Activated CD4-positive, alpha-beta T cell treated with anti-CD3 and anti-CD28 coated beads, Interleukin-10, Interleukin-2, amounts not matched to agents 100 ng/mL and 50 ng/mL, durations not matched to agents 16 hours and 8 hours (primary cell): ENCODE measurements at regions not wholly inside any gene's neighbourhood (a gene's known extent, or its start where the extent isn't known, plus 50 kb on each side); places are given as distances from the start of the nearest gene placed in this dataset.
"Not testable (repeated sequence)": the region's sequence is repeated elsewhere in the genome, so short reads cannot be mapped to it uniquely, and the experiment has no call there.

Experiments used
- DNase-seq: peaks from one replicate; pipeline ENCODE4 v3.0.0-alpha.2; 2020

- no peak for DNase-seq
These were observed 129.7 kb upstream of the MYCN start for GRCh38 chr2:15810477-15811150.

DNA sequence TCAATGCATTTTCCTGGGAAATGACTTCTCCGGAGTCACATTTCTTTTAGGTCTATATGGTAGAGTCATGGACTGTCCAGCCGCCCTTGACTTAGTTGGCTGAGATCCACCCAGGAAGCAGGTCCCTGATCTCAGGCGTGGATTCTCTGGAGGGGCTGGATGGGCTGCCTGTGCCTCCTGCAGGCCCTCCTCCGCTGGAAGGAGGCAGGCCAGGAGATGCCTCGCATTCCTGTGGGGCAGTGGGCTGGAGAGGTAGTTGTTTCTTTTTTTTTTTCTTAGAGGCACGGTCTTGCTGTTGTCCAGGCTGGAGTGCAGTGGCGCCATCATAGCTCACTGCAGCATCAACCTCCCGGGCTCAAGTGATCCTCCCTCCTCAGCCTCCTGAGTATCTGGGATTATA lies 129.0 kb upstream of the MYCN start:
- no peak for DNase-seq

- no peak for DNase-seq
These were observed 128.1 kb upstream of the MYCN start for GRCh38 chr2:15812187-15812780.

GRCh38 chr2:15813481-15814266 lies 126.7 kb upstream of the MYCN start:
- DNase-seq = no peak

DNA sequence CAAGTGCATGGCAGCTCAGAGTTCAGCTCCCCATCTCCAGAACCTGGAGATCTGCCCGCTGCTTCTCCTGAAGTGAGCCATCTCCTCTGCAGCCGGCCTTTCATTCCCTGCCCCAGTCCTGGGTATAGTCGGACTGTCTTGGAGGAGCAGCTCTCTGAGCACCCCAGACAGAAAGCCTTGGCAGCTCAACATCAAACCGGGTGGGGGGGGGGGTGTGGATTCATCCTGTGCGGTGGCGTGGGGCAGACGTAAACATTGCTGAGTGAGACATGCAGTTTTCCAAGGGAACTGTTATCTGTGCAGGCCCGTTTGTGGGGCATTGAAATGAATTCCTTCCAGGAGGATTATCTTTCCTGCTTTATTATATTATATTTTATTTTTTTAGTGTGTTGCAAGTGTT lies 125.9 kb upstream of the MYCN start:
- DNase-seq = no peak

DNA sequence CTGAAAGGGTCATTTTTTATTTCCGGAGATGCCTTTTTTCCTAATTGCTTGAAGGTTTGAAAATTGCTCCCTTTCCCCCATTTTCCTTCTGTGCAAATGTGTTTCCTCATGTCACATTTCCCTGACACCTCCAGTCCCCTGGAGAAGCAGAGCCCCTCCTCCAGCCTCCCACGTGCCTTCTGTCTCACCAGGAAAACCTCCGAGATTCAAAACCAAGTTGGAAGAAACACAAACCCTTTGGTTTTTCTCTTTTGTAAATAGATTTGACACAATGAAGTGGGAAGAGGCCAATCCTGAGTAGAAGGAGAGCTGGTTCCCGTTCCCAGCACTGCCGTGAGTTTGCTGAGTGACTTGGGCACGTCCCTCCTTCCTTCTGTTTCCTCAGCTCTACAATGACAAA lies 125.4 kb upstream of the MYCN start:
- DNase-seq = no peak

GRCh38 chr2:15816226-15816625 lies 124.1 kb upstream of the MYCN start:
- DNase-seq = no peak

DNA sequence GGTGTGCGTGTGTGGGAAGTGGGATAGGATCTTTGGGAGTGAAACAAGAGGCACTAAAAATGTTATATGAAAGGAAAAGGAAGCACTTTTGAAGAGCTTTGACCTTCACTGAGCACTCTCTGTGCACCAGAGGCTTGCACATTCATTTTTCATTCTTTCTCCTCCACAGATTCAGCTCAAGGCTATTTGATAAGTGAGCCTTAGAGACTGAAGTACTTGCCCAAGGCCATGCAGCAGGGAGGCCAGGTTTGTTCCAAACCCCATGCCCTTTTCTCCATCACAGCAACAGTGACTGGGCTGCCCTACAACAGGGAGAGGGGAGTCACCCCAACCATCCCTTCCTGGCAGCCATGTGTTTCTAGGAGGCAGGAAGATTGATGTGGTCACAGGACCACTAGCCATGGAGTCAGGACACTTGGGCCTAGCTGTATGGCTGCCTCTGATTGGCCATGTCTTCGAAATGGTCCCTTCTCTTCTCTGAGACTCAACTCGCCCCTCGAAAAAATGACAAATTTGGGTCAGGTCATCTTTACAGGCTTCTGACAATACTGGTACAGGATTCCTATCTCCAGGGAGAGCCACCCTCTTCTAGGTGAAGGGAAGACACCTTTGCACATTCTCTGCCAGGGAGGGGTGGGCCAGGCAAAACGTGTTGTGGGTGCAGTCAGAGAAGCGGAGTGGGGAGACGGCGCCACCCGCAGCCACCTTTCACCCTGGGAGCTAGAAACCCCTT lies 123.5 kb upstream of the MYCN start:
- DNase-seq = no peak

DNA sequence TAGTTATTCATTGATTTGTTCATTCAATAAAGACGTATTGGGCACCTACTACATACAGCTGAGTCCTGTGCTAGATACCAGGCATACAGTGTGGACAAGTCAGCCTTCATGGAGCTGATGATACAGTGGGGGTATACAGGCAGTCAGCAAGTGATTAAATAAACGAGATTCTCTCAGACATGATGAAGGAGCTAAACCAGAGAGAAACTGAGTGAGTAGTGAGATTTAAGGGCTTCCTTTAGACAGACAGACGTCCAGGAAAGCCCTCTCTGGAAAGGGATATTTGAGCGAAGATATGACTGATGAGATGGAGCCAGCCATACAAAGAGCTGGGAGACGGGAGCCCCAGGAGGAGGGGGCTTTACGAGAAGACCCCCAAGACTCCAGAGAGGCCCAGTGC lies 122.6 kb upstream of the MYCN start:
- no peak for DNase-seq

GRCh38 chr2:15818318-15818753 lies 122.0 kb upstream of the MYCN start:
- DNase-seq = no peak

DNA sequence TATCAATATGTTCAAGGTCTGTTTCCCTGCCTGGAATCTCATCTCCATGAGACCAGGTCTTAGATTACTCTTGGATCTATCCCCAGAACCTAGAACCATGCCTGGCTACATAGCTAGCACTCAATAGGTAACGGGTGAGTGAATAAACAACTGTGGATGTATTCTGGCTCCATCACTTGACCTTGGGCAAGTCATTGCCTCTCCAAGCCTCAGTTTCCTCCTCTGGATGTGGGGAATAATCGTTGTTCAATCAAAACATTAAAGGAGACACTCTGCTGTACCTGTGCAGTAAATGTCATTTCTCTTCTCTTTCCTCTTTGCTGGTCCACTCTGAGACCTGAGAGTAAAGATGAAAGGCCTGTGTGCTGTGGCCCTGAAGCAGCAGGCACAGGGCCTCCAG lies 121.5 kb upstream of the MYCN start:
- DNase-seq = no peak

DNA sequence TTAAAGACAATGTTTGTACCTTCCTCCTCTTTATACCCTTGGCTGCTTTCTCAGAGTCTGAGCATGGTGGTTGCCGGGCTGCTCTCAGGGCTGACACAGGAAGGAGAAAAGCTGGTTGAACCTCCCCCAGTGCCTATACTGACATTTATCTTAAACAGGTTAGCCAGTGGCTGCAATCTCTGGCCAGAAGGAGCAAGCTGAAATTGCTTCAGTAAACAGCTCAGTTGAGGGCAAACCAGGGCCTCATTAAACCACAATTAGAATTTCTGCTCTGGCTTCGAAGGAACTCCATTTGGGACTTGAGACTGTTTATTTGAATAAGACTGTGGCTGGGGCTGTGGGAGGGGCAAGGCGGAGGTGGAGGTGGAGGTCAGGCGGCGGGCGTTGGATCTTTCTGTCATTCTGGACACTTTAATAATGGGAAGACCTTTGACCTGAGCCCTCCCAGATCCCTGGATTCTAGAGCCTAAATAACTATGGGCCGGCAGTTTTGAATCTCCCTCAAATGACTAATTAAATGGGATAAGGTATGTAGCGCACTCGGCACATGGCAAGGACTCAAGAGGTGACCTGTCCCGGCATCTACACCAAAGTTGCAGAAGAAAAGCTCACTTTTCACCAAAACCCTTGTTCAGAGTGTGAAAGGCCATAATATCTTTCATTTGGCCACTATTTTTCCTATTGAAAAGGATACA lies 120.6 kb upstream of the MYCN start:
- no peak for DNase-seq

DNA sequence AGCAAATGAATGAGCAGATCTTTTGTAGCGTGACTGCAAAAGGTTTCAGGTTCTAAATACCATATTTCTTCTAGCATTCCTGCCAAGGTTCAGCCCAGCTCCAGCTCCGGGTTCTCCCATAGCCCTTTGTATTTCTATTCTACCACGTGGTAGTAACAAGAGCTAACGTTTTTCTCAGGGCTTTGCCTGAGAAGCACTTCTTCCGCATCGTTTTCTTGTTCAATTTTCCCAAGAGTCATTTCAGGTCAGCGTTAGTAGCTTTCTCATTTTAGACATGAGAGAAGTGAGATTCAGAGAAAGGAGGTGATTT lies 120.1 kb upstream of the MYCN start:
- no peak for DNase-seq

DNA sequence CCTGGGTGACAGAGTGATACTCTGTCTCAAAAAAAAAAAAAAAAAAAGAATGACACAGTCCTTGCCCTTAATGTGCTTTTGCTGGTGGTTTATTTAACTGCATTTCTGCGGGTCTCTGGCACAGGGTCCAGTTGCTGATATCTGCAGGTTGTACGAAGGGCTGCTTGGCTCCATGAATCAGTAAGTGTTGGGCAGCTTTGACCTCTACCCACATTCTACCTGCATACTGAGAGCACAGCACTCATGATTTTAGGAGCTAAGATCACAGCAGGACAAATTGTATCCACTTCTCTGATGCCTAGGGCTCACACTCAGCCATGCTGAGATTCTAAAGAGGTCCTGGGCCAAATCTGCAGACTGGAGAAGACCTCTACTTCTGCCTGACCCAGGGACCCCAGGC lies 119.4 kb upstream of the MYCN start:
- DNase-seq = no peak

DNA sequence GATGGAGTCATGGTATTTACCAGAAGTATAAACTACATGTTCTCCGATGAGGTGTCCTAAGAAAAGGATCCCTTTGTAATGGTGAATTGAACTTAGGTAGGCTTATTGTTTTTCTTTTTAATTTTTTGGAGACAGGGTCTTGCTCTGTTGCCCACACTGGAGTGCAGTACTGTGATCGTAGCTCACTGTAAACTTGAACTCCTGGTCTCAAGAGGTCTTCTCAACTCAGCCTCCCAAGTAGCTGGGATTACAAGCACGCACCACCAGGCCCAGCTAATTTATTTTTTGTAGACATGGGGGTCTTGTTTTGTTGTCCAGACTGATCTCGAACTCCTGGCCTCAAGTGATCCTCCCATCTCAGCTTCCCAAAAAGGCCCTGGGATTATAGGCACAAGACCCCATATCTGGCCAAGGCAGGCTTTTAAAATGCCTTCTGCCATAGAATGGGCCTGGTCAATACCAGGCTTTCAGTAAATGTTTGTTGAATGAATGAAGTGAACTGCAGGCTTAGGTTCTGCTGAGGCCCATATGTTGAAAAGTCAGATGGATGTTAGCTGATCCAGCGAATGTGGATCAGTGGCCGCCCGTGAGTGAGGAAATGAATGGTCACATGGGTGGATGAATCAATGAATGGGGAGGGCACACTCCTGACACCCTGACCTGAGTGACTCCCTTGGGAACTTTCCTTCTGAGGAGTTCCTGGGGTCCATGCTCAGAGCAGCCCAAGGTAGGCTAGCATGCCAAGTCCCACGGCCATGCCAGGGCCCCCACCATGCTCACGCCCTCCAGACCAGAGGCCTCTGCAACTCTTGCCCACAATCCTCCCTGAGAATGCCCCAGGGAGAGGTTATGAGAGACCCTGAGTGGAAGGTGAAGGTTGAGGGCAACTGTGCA lies 118.0 kb upstream of the MYCN start:
- no peak for DNase-seq

- no peak for DNase-seq
These were observed 116.6 kb upstream of the MYCN start for GRCh38 chr2:15823459-15824396.

DNA sequence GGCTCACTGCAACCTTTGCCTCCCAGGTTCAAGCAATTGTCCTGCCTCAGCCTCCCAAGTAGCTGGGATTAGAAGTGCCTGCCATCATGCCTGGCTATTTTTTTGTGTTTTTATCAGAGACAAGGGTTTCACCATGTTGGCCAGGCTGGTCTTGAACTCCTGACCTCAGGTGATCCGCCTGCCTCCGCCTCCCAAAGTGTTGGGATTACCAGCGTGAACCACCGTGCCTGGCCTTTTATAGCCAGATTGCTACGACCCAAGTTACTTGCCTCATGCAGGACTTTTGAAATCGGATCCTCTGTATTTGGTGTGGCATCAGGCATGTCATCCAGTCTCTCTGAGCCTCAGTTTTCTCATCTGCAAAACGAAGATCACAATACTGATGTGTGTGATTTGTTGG lies 115.9 kb upstream of the MYCN start:
- DNase-seq = not testable (repeated sequence)

DNA sequence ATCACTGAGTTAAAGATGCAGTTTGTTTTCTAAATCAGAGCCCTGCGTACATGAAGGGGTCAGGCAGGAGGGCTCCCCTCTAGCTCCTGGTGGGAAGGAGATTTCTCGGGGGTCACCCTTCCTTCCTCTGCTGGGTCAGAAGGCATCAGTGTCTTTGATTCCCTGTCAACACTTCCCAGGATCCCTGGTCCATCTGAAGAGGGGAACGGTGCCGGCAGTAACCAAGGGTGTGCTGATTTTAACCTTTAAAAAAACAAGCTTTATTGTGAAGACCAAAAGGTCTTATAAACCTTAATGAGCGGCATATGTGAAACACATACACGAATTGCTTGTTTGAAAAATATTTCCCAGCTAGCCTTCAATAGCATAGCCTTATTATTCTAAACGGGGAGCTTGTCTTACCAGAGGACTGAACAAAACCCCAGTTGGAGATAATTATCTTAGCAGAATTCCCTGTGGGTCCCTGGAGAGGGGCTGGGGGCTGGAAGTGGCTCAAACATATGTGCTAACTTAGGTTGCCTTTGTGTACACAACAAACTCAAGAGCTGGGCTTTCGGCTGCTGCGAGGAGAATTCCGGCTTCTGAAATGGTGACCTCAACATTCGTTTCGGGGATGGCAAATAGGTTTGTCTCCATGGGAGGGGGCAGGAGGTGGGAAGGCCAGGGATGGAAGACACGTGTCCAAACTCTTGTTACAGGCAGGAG lies 114.9 kb upstream of the MYCN start:
- DNase-seq = no peak

DNA sequence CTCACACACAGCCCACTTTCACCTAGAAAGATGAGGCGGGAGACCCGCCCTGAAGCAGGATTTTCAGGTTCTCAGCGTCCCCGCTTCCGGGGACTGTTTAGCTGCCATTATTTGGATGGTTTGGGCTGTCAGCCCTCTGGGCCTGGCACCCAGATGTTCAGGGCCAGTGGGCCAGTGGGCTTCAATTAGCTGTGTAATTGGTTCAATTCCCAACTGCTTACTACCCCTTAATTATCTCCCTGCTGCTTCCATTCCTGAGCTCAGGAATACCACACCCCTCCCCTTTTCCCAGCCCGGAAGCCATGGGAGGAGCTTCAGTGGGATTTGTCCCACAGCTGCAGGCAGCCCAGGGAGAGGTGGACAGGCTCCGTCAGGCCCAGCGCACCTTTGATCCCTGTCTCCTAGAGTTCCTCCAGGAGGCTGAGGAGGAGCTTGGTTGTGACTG lies 114.1 kb upstream of the MYCN start:
- no peak for DNase-seq

- DNase-seq = no peak
These were observed 113.3 kb upstream of the MYCN start for GRCh38 chr2:15827001-15827400.
